ENCODE measurements at regions not wholly inside any gene's neighbourhood (a gene's known extent, or its start where the extent isn't known, plus 50 kb on each side); places are given as distances from the start of the nearest gene placed in this dataset.

- no peak overlapping the region for H3K4me3 ChIP-seq (ENCODE audit: low read length)
- no peaks in the 10 kb centered on the region for H3K79me2 ChIP-seq (ENCODE audit: low read length)
- no peak overlapping the region for H3K9ac ChIP-seq (ENCODE audit: low read length)
- no peak overlapping the region for H3K27ac ChIP-seq (ENCODE audit: low read length)
- no peaks in the 10 kb centered on the region for H3K36me3 ChIP-seq (replicated peaks; ENCODE audit: low read depth, low read length)
- H3K4me1 ChIP-seq (ENCODE audit: low read length), result no peaks in the 10 kb centered on the region
- TF ChIP-seq, protein P1, sequence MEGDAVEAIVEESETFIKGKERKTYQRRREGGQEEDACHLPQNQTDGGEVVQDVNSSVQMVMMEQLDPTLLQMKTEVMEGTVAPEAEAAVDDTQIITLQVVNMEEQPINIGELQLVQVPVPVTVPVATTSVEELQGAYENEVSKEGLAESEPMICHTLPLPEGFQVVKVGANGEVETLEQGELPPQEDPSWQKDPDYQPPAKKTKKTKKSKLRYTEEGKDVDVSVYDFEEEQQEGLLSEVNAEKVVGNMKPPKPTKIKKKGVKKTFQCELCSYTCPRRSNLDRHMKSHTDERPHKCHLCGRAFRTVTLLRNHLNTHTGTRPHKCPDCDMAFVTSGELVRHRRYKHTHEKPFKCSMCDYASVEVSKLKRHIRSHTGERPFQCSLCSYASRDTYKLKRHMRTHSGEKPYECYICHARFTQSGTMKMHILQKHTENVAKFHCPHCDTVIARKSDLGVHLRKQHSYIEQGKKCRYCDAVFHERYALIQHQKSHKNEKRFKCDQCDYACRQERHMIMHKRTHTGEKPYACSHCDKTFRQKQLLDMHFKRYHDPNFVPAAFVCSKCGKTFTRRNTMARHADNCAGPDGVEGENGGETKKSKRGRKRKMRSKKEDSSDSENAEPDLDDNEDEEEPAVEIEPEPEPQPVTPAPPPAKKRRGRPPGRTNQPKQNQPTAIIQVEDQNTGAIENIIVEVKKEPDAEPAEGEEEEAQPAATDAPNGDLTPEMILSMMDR (IDR thresholded peaks at IDR 0.05; ENCODE audit: low read depth, low read length), result no peak
- TF ChIP-seq EZH2phosphoT487 (IDR thresholded peaks at IDR 0.05; ENCODE audit: low read depth), result no peak
- no peak overlapping the region for H3K4me2 ChIP-seq (ENCODE audit: low read length)
- H3K27me3 ChIP-seq (ENCODE audit: low read depth, low read length), result peaks cover 69% of the 10 kb centered on the region
- no peaks in the 10 kb centered on the region for H4K20me1 ChIP-seq (ENCODE audit: insufficient read depth, low read length)
- H3K9me3 ChIP-seq (ENCODE audit: insufficient read depth, low read length), result no peaks in the 10 kb centered on the region
- H2AFZ ChIP-seq (ENCODE audit: low read depth, low read length), result no peak overlapping the region
These were observed 380.1 kb downstream of the NOVA1 start for GRCh38 chr14:26217778-26218177.

DNA sequence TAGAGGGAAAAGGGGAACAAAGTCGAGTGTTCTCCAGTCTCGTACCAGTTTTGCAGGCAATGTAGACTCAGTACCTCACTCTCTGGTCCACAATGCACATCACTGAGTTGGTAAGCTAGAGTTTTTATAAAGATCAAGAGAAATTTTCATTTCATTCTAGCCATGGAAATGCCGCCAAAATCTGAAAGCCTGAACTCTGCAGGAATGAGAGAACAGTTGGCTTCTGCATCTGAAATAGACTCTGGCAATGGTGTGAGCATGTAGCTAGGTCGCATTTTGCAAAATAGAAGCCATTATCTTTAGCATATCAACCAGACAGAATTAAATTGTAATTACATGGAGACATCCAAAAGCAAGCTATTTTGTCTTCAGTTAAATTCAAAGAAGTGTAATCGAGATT, 381.0 kb downstream of the NOVA1 start:
- Histone ChIP-seq H3K4me1 (ENCODE audit: low read length) (no peaks in the 10 kb centered on the region), H3K27ac (ENCODE audit: low read length) (no peak overlapping the region), H3K27me3 (ENCODE audit: low read depth, low read length) (peaks cover 78% of the 10 kb centered on the region), H3K4me3 (ENCODE audit: low read length) (no peak overlapping the region), H3K36me3 (replicated peaks; ENCODE audit: low read depth, low read length) (no peaks in the 10 kb centered on the region), H3K4me2 (ENCODE audit: low read length) (no peak overlapping the region), H3K9me3 (ENCODE audit: insufficient read depth, low read length) (no peaks in the 10 kb centered on the region), H3K79me2 (ENCODE audit: low read length) (no peaks in the 10 kb centered on the region), H3K9ac (ENCODE audit: low read length) (no peak overlapping the region), H4K20me1 (ENCODE audit: insufficient read depth, low read length) (no peaks in the 10 kb centered on the region), H2AFZ (ENCODE audit: low read depth, low read length) (no peak overlapping the region)
- TF ChIP-seq, protein P1 (IDR thresholded peaks at IDR 0.05; ENCODE audit: low read depth, low read length), result no peak
- no peak for TF ChIP-seq EZH2phosphoT487 (IDR thresholded peaks at IDR 0.05; ENCODE audit: low read depth)

GRCh38 chr14:26213846-26214575, 383.8 kb downstream of the NOVA1 start:
- Histone ChIP-seq H4K20me1 (ENCODE audit: insufficient read depth, low read length) (no peaks in the 10 kb centered on the region), H3K27ac (ENCODE audit: low read length) (no peak overlapping the region), H3K36me3 (replicated peaks; ENCODE audit: low read depth, low read length) (no peaks in the 10 kb centered on the region), H3K4me1 (ENCODE audit: low read length) (no peaks in the 10 kb centered on the region), H3K9ac (ENCODE audit: low read length) (no peak overlapping the region), H3K9me3 (ENCODE audit: insufficient read depth, low read length) (no peaks in the 10 kb centered on the region), H2AFZ (ENCODE audit: low read depth, low read length) (no peak overlapping the region), H3K4me3 (ENCODE audit: low read length) (no peak overlapping the region), H3K79me2 (ENCODE audit: low read length) (no peaks in the 10 kb centered on the region), H3K27me3 (ENCODE audit: low read depth, low read length) (peaks cover 78% of the 10 kb centered on the region), H3K4me2 (ENCODE audit: low read length) (no peak overlapping the region)
- TF ChIP-seq, protein P1 (IDR thresholded peaks at IDR 0.05; ENCODE audit: low read depth, low read length), result no peak
- no peak for TF ChIP-seq EZH2phosphoT487 (IDR thresholded peaks at IDR 0.05; ENCODE audit: low read depth)

DNA sequence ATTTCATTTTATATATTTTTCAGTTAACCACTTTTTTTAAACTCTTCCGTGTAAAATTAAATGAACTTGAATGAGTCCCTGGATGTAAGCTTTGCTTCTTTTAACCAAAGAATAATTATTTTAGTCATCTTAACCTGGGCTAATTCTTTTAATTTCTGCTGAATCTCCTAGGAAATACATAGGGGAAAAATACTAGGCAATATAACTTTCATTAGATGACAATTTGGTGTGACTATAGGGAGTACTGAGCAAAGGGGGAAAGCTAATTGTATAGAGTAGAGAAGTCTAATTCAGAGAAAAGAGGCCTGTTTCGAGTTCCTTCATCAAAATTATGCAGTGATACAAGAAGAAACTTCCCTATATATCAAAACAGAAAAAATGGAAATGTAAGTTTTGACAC, 388.1 kb downstream of the NOVA1 start:
- no peaks in the 10 kb centered on the region for H3K79me2 ChIP-seq (ENCODE audit: low read length)
- H3K4me3 ChIP-seq (ENCODE audit: low read length), result no peak overlapping the region
- TF ChIP-seq, protein P1 (IDR thresholded peaks at IDR 0.05; ENCODE audit: low read depth, low read length), result no peak
- TF ChIP-seq EZH2phosphoT487 (IDR thresholded peaks at IDR 0.05; ENCODE audit: low read depth), result no peak
- no peak overlapping the region for H2AFZ ChIP-seq (ENCODE audit: low read depth, low read length)
- H3K36me3 ChIP-seq (replicated peaks; ENCODE audit: low read depth, low read length), result no peaks in the 10 kb centered on the region
- H3K27me3 ChIP-seq (ENCODE audit: low read depth, low read length), result peaks cover 73% of the 10 kb centered on the region
- no peaks in the 10 kb centered on the region for H3K9me3 ChIP-seq (ENCODE audit: insufficient read depth, low read length)
- H3K27ac ChIP-seq (ENCODE audit: low read length), result no peak overlapping the region
- no peak overlapping the region for H3K4me2 ChIP-seq (ENCODE audit: low read length)
- no peak overlapping the region for H3K9ac ChIP-seq (ENCODE audit: low read length)
- H4K20me1 ChIP-seq (ENCODE audit: insufficient read depth, low read length), result no peaks in the 10 kb centered on the region
- H3K4me1 ChIP-seq (ENCODE audit: low read length), result no peaks in the 10 kb centered on the region
